ENCODE measurements at regions not wholly inside any gene's neighbourhood (a gene's known extent, or its start where the extent isn't known, plus 50 kb on each side); places are given as distances from the start of the nearest gene placed in this dataset.

DNA sequence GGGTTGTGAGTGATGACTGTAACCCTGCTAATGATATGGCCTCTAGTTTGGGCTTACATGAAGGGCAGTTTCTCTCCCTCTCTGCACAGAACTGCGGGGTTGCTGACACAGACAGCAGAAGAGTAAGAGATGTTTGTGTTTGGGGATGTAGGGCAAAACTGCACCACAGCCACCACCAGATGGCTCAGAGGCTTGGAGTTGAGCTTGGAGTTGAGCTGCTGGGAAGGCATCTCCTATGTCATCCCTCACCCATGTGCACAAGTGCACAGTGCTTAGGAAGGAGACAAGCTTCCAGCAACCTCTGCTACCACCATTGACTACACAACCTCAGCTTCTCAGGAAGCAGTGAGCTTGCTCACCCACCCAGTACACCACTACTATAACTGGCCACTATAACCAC lies 303.9 kb upstream of the DEFB112 start (continued):
- TF ChIP-seq, protein P1, sequence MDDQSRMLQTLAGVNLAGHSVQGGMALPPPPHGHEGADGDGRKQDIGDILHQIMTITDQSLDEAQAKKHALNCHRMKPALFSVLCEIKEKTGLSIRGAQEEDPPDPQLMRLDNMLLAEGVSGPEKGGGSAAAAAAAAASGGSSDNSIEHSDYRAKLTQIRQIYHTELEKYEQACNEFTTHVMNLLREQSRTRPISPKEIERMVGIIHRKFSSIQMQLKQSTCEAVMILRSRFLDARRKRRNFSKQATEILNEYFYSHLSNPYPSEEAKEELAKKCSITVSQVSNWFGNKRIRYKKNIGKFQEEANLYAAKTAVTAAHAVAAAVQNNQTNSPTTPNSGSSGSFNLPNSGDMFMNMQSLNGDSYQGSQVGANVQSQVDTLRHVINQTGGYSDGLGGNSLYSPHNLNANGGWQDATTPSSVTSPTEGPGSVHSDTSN (CRISPR knock-in tag; IDR thresholded peaks at IDR 0.05) = no peak
- TF ChIP-seq ZNF350 (tag by site-specific recombination; IDR thresholded peaks at IDR 0.05) = no peak
- no peak for TF ChIP-seq ZNF202 (tag by site-specific recombination; IDR thresholded peaks at IDR 0.05; ENCODE audit: borderline replicate concordance)

- no peaks in the 10 kb centered on the region for H3K36me3 ChIP-seq (ENCODE audit: control insufficient read depth in 2 of 2, insufficient read depth in 1 of 2, low read length in 2 of 2)
- no peak for TF ChIP-seq ZNF670 (tag by site-specific recombination; IDR thresholded peaks at IDR 0.05; ENCODE audit: low read depth)
- no peak for TF ChIP-seq SP7 (tag by site-specific recombination; IDR thresholded peaks at IDR 0.05)
- no peak for TF ChIP-seq ZNF747 (tag by site-specific recombination; IDR thresholded peaks at IDR 0.05)
- no peak for TF ChIP-seq KLF7 (tag by site-specific recombination; IDR thresholded peaks at IDR 0.05; ENCODE audit: borderline replicate concordance)
- no peak for TF ChIP-seq ZNF830 (tag by site-specific recombination; IDR thresholded peaks at IDR 0.05; ENCODE audit: low read depth)
- no peak for TF ChIP-seq ZFP3 (tag by site-specific recombination; IDR thresholded peaks at IDR 0.05; ENCODE audit: low read depth)
- TF ChIP-seq ZNF169 (tag by site-specific recombination; IDR thresholded peaks at IDR 0.05) = no peak
- no peak for TF ChIP-seq ZNF544 (tag by site-specific recombination; IDR thresholded peaks at IDR 0.05)
- no peak for TF ChIP-seq ZNF157 (tag by site-specific recombination; IDR thresholded peaks at IDR 0.05)
- no peak for TF ChIP-seq ZNF335 (tag by site-specific recombination; conservative IDR thresholded peaks at IDR 0.05)
- TF ChIP-seq REPIN1 (tag by site-specific recombination; IDR thresholded peaks at IDR 0.05; ENCODE audit: low read depth) = no peak
- no peak for TF ChIP-seq ZNF248 (tag by site-specific recombination; IDR thresholded peaks at IDR 0.05)
- no peak for TF ChIP-seq ZNF175 (tag by site-specific recombination; IDR thresholded peaks at IDR 0.05)
- TF ChIP-seq ZNF140 (tag by site-specific recombination; IDR thresholded peaks at IDR 0.05) = no peak
- TF ChIP-seq, protein P2, sequence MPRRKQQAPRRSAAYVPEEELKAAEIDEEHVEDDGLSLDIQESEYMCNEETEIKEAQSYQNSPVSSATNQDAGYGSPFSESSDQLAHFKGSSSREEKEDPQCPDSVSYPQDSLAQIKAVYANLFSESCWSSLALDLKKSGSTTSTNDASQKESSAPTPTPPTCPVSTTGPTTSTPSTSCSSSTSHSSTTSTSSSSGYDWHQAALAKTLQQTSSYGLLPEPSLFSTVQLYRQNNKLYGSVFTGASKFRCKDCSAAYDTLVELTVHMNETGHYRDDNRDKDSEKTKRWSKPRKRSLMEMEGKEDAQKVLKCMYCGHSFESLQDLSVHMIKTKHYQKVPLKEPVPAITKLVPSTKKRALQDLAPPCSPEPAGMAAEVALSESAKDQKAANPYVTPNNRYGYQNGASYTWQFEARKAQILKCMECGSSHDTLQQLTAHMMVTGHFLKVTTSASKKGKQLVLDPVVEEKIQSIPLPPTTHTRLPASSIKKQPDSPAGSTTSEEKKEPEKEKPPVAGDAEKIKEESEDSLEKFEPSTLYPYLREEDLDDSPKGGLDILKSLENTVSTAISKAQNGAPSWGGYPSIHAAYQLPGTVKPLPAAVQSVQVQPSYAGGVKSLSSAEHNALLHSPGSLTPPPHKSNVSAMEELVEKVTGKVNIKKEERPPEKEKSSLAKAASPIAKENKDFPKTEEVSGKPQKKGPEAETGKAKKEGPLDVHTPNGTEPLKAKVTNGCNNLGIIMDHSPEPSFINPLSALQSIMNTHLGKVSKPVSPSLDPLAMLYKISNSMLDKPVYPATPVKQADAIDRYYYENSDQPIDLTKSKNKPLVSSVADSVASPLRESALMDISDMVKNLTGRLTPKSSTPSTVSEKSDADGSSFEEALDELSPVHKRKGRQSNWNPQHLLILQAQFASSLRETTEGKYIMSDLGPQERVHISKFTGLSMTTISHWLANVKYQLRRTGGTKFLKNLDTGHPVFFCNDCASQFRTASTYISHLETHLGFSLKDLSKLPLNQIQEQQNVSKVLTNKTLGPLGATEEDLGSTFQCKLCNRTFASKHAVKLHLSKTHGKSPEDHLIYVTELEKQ (tag by site-specific recombination; IDR thresholded peaks at IDR 0.05; ENCODE audit: borderline replicate concordance) = no peak
- no peaks in the 10 kb centered on the region for H3K4me1 ChIP-seq (ENCODE audit: control insufficient read depth, insufficient read depth, low read length)
- CTCF ChIA-PET = no interaction called here
- POLR2A ChIA-PET = interaction anchor here (0.6 kb wide), 1 partner anchor 1596 kb away, joined by 3 read pairs; no protein-coding TSS in a partner anchor
- no peak overlapping the region for H3K4me3 ChIP-seq (ENCODE audit: low read depth, low read length)
- H3K9me3 ChIP-seq (ENCODE audit: control insufficient read depth, insufficient read depth, low read depth, low read length) = no peaks in the 10 kb centered on the region
- H3K27ac ChIP-seq (ENCODE audit: extremely low read depth, low read depth, low read length) = no peak overlapping the region
Measured at GRCh38 chr6:50358113-50358512, 308.4 kb upstream of the DEFB112 start.

GRCh38 chr6:50361641-50362331 lies 312.1 kb upstream of the DEFB112 start:
- no peak for TF ChIP-seq ATF2 (tag by site-specific recombination; IDR thresholded peaks at IDR 0.05; ENCODE audit: low read depth)
- TF ChIP-seq SCRT2 (tag by site-specific recombination; IDR thresholded peaks at IDR 0.05) = no peak
- Histone ChIP-seq H3K36me3 (ENCODE audit: control insufficient read depth in 2 of 2, insufficient read depth in 1 of 2, low read length in 2 of 2) (no peaks in the 10 kb centered on the region), H3K9me3 (ENCODE audit: control insufficient read depth, insufficient read depth, low read depth, low read length) (no peaks in the 10 kb centered on the region), H3K4me1 (ENCODE audit: control insufficient read depth, insufficient read depth, low read length) (no peaks in the 10 kb centered on the region), H3K27ac (ENCODE audit: extremely low read depth, low read depth, low read length) (no peak overlapping the region), H3K4me3 (ENCODE audit: low read depth, low read length) (no peak overlapping the region)
- ChIA-PET POLR2A (no interaction called here), CTCF (no interaction called here)

Measured in HEK293 (cell line).